ENCODE measurements at regions not wholly inside any gene's neighbourhood (a gene's known extent, or its start where the extent isn't known, plus 50 kb on each side); places are given as distances from the start of the nearest gene placed in this dataset.
"Not testable (repeated sequence)": the region's sequence is repeated elsewhere in the genome, so short reads cannot be mapped to it uniquely, and the experiment has no call there.

DNA sequence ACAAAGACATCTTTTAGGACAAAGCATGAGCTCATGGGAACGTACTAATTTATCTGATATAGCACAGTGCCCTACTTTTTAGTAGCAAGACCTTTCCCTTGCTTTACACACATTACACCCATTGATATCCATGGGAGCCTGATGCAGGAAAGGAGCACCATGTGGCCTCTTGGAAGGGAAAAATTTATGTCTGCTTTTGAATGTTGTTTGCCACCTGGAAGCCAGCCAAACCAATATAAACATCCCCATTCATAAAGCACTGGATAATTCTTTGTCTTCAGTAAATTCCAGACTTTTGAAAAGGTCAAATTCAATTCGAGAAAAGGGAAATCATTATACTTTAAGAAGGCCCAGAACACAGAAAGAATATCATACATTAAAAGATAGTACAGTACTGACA lies 152.3 kb upstream of the BEND6 start:
- peak; percentile 95 for DNase-seq

GRCh38 chr6:56799989-56800388 lies 154.9 kb upstream of the BEND6 start:
- no peak for DNase-seq

DNA sequence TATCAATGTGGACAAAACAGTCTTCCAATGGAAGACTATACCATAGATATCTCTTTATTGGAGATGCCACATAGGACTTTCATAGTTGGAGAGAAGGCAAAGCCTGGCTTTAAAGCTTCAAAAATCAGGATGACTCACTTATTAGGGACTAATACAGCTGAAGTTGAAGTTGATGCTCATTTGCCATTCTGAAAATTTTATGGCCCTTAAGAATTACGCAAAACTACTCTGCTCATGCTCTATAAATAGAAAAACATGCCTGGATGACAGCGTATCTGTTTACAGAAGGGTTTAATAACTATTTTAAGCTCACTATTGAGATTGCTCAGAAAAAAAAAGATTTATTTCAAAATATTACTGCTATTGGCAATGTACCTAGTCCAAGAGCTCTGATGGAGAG lies 155.5 kb upstream of the DST start:
- DNase-seq, result peak; percentile 81

DNA sequence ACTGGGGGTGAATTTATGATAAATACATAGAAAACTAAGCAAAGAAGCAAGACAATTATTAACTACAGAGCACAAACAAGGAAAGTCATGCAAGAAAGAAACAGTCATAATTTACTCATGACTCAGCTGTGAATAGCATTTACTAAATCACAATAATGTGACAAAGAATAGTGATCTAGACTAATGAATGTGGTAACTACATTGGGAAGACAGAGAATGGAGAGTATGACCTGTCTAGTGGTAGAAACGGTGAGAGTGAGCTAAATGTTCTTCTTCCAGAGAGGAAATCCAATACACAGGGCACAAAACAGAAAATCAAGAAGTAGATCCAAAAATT lies 153.5 kb upstream of the DST start:
- no peak for DNase-seq

GRCh38 chr6:56795466-56796195 lies 152.9 kb upstream of the DST start:
- no peak for DNase-seq

DNA sequence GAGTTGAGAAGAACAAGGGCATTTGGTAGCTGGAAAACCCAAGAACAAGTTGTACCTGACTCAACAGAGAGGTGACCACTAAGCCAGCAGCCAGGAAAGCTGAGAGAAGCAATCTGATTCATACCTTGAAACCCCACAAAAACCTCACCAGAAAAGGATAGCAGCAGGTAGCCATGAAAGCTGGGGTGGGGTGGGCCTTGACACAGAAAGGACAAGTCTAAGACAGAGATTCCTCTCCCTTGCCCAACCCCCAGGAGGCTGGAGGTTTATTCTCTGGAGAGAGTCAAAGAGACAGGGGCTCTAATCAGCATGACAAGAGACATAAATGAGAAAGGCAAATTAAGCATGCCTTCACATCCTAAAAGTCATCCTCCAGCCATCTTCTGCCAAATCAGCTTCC lies 151.7 kb upstream of the DST start:
- no peak for DNase-seq

- DNase-seq, result no peak
These were observed 151.2 kb upstream of the DST start for GRCh38 chr6:56793938-56794337.

- no peak for DNase-seq
These were observed 147.7 kb upstream of the DST start for GRCh38 chr6:56790414-56790813.

DNA sequence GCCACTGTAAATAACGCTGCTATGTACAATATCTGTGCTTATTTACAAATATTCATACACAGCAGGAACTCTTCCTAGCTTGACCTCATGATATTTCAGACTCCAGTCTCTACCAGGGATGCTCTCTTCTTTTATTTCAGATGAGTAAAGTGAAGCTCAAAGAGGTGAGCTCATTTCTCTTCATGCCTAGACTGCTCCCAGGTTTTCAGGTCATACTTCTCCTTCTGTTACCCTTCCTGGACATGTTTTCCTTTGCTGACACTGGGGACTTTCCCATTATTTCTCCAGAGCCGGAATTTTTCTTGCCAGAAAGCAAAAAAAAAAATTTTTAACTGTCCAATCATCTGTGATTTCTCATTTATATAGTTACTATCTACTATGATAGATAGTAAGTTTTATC lies 147.2 kb upstream of the DST start:
- no peak for DNase-seq

GRCh38 chr6:56789342-56789741 lies 146.7 kb upstream of the DST start:
- no peak for DNase-seq

- DNase-seq, result no peak
These were observed 144.5 kb upstream of the DST start for GRCh38 chr6:56787209-56787608.

- no peak for DNase-seq
These were observed 143.6 kb upstream of the DST start for GRCh38 chr6:56786256-56786655.

GRCh38 chr6:56785536-56785935 lies 142.8 kb upstream of the DST start:
- DNase-seq, result not testable (repeated sequence)

DNA sequence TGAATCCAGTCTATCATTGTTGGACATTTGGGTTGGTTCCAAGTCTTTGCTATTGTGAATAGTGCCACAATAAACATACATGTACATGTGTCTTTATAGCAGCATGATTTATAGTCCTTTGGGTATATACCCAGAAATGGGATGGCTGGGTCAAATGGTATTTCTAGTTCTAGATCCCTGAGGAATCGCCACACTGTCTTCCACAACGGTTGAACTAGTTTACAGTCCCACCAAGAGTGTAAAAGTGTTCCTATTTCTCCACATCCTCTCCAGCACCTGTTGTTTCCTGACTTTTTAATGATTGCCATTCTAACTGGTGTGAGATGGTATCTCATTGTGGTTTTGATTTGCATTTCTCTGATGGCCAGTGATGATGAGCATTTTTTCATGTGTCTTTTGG lies 137.4 kb upstream of the DST start:
- not testable (repeated sequence) for DNase-seq

DNA sequence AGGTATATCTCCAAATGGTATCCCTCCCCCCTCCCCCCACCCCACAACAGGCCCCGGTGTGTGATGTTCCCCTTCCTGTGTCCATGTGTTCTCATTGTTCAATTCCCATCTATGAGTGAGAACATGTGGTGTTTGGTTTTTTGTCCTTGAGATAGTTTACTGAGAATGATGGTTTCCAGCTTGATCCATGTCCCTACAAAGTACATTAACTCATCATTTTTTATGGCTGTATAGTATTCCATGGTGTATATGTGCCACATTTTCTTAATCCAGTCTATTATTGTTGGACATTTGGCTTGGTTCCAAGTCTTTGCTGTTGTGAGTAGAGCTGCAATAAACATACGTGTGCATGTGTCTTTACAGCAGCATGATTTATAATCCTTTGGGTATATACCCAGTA lies 135.8 kb upstream of the DST start:
- not testable (repeated sequence) for DNase-seq

GRCh38 chr6:56775498-56776166 lies 132.9 kb upstream of the DST start:
- no peak for DNase-seq

- no peak for DNase-seq
These were observed 130.1 kb upstream of the DST start for GRCh38 chr6:56772737-56773184.

- DNase-seq, result no peak
These were observed 129.4 kb upstream of the DST start for GRCh38 chr6:56771929-56772607.

DNA sequence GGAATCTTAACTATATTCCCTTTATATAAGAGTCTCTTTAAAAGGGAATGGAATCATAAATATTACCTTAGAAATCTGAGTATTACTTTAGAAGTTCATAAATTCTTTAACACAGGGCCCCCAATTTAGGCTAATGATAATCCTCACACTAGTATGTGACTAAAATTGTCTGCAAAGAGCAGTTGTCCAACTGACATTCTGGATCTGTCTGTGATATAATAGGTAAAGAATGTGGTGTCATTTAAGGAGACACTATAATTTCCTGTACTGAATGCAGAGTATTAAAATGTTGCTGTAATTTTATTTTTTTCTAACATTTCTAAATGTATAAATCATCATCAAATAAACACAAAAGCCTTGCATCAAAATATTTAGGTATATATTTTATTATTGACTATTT lies 128.5 kb upstream of the DST start:
- DNase-seq, result no peak

- DNase-seq, result no peak
These were observed 127.4 kb upstream of the DST start for GRCh38 chr6:56770011-56770520.

- DNase-seq, result no peak
These were observed 125.3 kb upstream of the DST start for GRCh38 chr6:56767892-56768531.

- no peak for DNase-seq
These were observed 124.7 kb upstream of the DST start for GRCh38 chr6:56767435-56767834.

- DNase-seq, result no peak
These were observed 124.1 kb upstream of the DST start for GRCh38 chr6:56766806-56767178.

All from NCI-H510A treated with DMSO at 0.1 percent for 48 hours (cell line).